ENCODE measurements at regions not wholly inside any gene's neighbourhood (a gene's known extent, or its start where the extent isn't known, plus 50 kb on each side); places are given as distances from the start of the nearest gene placed in this dataset.

DNA sequence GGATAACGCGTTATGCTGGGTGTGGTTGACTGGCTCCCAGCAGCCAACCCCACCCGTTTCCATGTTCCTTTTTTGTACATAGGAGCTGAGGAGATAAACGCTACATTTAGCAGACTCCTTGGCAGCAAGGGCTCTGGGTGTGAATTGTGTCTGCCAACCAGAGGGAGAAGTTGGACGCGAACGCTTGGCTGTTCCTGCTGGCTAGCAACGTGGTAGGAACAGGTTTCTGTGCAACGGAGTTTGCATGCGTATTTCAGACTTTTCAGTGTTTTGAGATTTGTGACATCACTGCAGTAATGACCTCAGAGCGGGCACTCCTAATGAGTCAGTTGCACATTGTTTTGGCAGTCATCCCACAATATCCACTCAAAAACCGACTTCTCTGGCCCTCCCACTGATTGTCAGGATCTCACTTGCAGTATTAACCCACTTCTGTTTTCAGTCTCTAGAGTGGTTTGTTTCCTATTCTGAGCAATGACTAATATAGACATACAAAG lies 98.7 kb upstream of the RGS1 start:
- Histone ChIP-seq H3K36me3 (ENCODE audit: control insufficient read depth in 2 of 2, extremely low read depth in 1 of 2, insufficient read depth in 2 of 2, low read length in 2 of 2) (no peaks in the 10 kb centered on the region), H3K4me3 (ENCODE audit: control insufficient read depth in 2 of 3, extremely low read depth in 1 of 3, insufficient read depth in 2 of 3, low read depth in 1 of 3, low read length in 3 of 3) (peak overlapping the region in 1 of 3 experiments; percentile 36), H4K20me1 (ENCODE audit: control insufficient read depth, extremely low read depth, insufficient read depth, low read length) (no peaks in the 10 kb centered on the region), H3K9ac (ENCODE audit: control insufficient read depth, extremely low read depth, insufficient read depth, low read length) (no peak overlapping the region), H3K79me2 (ENCODE audit: control insufficient read depth, insufficient read depth, low read length) (no peaks in the 10 kb centered on the region), H3K4me2 (ENCODE audit: control insufficient read depth, extremely low read depth, insufficient read depth, low read depth, low read length) (peak overlapping the region; percentile 66), H3K27me3 (ENCODE audit: control insufficient read depth, extremely low read depth, insufficient read depth, low read length) (peaks cover 5% of the 10 kb centered on the region), H3K27ac (ENCODE audit: control insufficient read depth, insufficient read depth, low read length) (no peak overlapping the region), H2AFZ (ENCODE audit: control insufficient read depth, low read length) (no peak overlapping the region), H3K9me1 (ENCODE audit: control insufficient read depth, extremely low read depth, insufficient read depth, low read length) (no peaks in the 10 kb centered on the region), H3K4me1 (ENCODE audit: control insufficient read depth, extremely low read depth, insufficient read depth, low read length) (peaks cover 3% of the 10 kb centered on the region), H3K9me3 (ENCODE audit: control insufficient read depth, low read depth, low read length) (no peaks in the 10 kb centered on the region)
- FAIRE-seq, result peak; percentile 67
- no peak for DNase-seq (ENCODE audit: low read depth, low spot score)
- TF ChIP-seq, protein P1, sequence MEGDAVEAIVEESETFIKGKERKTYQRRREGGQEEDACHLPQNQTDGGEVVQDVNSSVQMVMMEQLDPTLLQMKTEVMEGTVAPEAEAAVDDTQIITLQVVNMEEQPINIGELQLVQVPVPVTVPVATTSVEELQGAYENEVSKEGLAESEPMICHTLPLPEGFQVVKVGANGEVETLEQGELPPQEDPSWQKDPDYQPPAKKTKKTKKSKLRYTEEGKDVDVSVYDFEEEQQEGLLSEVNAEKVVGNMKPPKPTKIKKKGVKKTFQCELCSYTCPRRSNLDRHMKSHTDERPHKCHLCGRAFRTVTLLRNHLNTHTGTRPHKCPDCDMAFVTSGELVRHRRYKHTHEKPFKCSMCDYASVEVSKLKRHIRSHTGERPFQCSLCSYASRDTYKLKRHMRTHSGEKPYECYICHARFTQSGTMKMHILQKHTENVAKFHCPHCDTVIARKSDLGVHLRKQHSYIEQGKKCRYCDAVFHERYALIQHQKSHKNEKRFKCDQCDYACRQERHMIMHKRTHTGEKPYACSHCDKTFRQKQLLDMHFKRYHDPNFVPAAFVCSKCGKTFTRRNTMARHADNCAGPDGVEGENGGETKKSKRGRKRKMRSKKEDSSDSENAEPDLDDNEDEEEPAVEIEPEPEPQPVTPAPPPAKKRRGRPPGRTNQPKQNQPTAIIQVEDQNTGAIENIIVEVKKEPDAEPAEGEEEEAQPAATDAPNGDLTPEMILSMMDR (optimal IDR thresholded peaks at IDR 0.05 in 1 of 3, IDR thresholded peaks at IDR 0.05 in 1 of 3, conservative IDR thresholded peaks at IDR 0.05 in 1 of 3; ENCODE audit: extremely low read depth in 1 of 3, insufficient read depth in 2 of 3, low read length in 3 of 3), result no peak
- TF ChIP-seq EZH2 (IDR thresholded peaks at IDR 0.05; ENCODE audit: low read length), result no peak
- dilution Hi-C loops (cut with MboI; ENCODE audit: extremely low pct_ligation_motif_present, low sequenced_read_pairs), result no loop called here

DNA sequence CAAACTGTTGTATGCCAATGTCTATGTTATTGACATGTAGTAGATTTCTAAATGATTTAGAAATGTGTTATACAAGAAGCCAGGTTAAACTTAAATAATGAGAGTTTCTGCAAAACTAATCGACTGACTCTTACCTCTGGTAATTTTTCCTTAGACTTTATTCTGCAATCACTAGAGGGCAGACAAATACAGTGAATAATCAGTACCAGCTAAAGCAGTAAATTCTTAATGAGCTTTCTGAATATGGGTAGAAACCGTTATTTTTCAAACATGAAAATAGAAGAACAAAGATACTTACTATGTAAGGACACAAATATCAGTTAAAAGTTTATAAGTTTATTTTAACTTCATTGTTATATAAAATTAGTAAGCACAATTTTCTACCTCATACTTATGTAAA lies 97.9 kb upstream of the RGS1 start:
- no peaks in the 10 kb centered on the region for H3K9me3 ChIP-seq (ENCODE audit: control insufficient read depth, low read depth, low read length)
- H3K36me3 ChIP-seq (ENCODE audit: control insufficient read depth in 2 of 2, extremely low read depth in 1 of 2, insufficient read depth in 2 of 2, low read length in 2 of 2), result no peaks in the 10 kb centered on the region
- peaks cover 5% of the 10 kb centered on the region for H3K27me3 ChIP-seq (ENCODE audit: control insufficient read depth, extremely low read depth, insufficient read depth, low read length)
- FAIRE-seq, result no peak
- no peak overlapping the region for H3K4me3 ChIP-seq (ENCODE audit: control insufficient read depth in 2 of 3, extremely low read depth in 1 of 3, insufficient read depth in 2 of 3, low read depth in 1 of 3, low read length in 3 of 3)
- no peak overlapping the region for H3K4me2 ChIP-seq (ENCODE audit: control insufficient read depth, extremely low read depth, insufficient read depth, low read depth, low read length)
- H2AFZ ChIP-seq (ENCODE audit: control insufficient read depth, low read length), result no peak overlapping the region
- no peaks in the 10 kb centered on the region for H4K20me1 ChIP-seq (ENCODE audit: control insufficient read depth, extremely low read depth, insufficient read depth, low read length)
- H3K27ac ChIP-seq (ENCODE audit: control insufficient read depth, insufficient read depth, low read length), result no peak overlapping the region
- no peaks in the 10 kb centered on the region for H3K79me2 ChIP-seq (ENCODE audit: control insufficient read depth, insufficient read depth, low read length)
- no peak overlapping the region for H3K9ac ChIP-seq (ENCODE audit: control insufficient read depth, extremely low read depth, insufficient read depth, low read length)
- peaks cover 3% of the 10 kb centered on the region for H3K4me1 ChIP-seq (ENCODE audit: control insufficient read depth, extremely low read depth, insufficient read depth, low read length)
- dilution Hi-C loops (cut with MboI; ENCODE audit: extremely low pct_ligation_motif_present, low sequenced_read_pairs), result no loop called here
- DNase-seq (ENCODE audit: low read depth, low spot score), result no peak
- H3K9me1 ChIP-seq (ENCODE audit: control insufficient read depth, extremely low read depth, insufficient read depth, low read length), result no peaks in the 10 kb centered on the region
- TF ChIP-seq, protein P1 (optimal IDR thresholded peaks at IDR 0.05 in 1 of 3, IDR thresholded peaks at IDR 0.05 in 1 of 3, conservative IDR thresholded peaks at IDR 0.05 in 1 of 3; ENCODE audit: extremely low read depth in 1 of 3, insufficient read depth in 2 of 3, low read length in 3 of 3), result peak in 2 of 3 experiments; percentile 23 to 36
- no peak for TF ChIP-seq EZH2 (IDR thresholded peaks at IDR 0.05; ENCODE audit: low read length)

All from keratinocyte (primary cell).